ENCODE measurements at regions not wholly inside any gene's neighbourhood (a gene's known extent, or its start where the extent isn't known, plus 50 kb on each side); places are given as distances from the start of the nearest gene placed in this dataset.

DNA sequence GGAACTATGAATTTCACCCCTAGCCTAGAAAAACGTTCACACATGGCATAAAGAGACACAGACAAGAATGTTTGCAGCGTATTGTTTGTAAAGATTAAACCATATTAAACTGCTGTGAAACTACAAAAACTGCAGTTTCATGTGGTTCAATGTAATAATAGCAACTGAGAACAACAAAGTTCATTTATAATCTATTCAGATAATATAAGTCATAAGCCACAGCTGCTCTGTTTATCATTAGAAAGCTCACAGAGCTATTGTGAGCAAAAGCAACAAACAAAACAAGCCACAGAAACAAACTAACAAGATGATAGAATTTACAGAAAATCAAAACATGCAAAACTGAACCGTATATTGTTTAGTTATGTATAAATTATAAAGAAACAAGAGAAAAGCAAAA lies 113.5 kb downstream of the AHR start:
- TF ChIP-seq, protein P1, sequence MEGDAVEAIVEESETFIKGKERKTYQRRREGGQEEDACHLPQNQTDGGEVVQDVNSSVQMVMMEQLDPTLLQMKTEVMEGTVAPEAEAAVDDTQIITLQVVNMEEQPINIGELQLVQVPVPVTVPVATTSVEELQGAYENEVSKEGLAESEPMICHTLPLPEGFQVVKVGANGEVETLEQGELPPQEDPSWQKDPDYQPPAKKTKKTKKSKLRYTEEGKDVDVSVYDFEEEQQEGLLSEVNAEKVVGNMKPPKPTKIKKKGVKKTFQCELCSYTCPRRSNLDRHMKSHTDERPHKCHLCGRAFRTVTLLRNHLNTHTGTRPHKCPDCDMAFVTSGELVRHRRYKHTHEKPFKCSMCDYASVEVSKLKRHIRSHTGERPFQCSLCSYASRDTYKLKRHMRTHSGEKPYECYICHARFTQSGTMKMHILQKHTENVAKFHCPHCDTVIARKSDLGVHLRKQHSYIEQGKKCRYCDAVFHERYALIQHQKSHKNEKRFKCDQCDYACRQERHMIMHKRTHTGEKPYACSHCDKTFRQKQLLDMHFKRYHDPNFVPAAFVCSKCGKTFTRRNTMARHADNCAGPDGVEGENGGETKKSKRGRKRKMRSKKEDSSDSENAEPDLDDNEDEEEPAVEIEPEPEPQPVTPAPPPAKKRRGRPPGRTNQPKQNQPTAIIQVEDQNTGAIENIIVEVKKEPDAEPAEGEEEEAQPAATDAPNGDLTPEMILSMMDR (IDR thresholded peaks at IDR 0.05 in 4 of 5, conservative IDR thresholded peaks at IDR 0.05 in 1 of 5) = no peak
- TF ChIP-seq POLR2A (IDR thresholded peaks at IDR 0.05) = no peak
